Brain microvascular endothelial cell (primary cell): ENCODE measurements at regions not wholly inside any gene's neighbourhood (a gene's known extent, or its start where the extent isn't known, plus 50 kb on each side); places are given as distances from the start of the nearest gene placed in this dataset.

Source experiments
- DNase-seq: peaks from one replicate; pipeline ENCODE4 v3.0.0-alpha.2; 2020
- H3K27ac ChIP-seq: fragments of 250-450 bp; sonication (Bioruptor Pico); 2 replicates; pipeline ENCODE4 v1.5.1; 2020; ENCODE audit warnings: mild to moderate bottlenecking, moderate library complexity
- H3K27me3 ChIP-seq: fragments of 250-450 bp; sonication (Bioruptor Pico); replicated peaks from 2 replicates; pipeline ENCODE4 v1.5.1; 2020; ENCODE audit warnings: mild to moderate bottlenecking
- H3K36me3 ChIP-seq: fragments of 250-450 bp; sonication (Bioruptor Pico); replicated peaks from 2 replicates; pipeline ENCODE4 v1.5.1; 2020; ENCODE audit warnings: mild to moderate bottlenecking
- H3K4me3 ChIP-seq: 2 replicates; pipeline ENCODE4 v1.5.1; 2011; ENCODE audit warnings: low read depth, mild to moderate bottlenecking, control low read depth, low read length, moderate library complexity
- CTCF ChIP-seq: IDR thresholded peaks from 2 replicates; pipeline ENCODE4 v1.5.1; 2011; ENCODE audit warnings: low read depth, mild to moderate bottlenecking, moderate library complexity, low read length, control low read depth, inconsistent platforms; ENCODE audit errors: missing control alignments
- in situ Hi-C: cut with HindIII; loops from 2 replicates; pipeline ENCODE4 v1.10.0; 2017; ENCODE audit warnings: low sequenced_read_pairs, low pct_ligation_motif_present

DNA sequence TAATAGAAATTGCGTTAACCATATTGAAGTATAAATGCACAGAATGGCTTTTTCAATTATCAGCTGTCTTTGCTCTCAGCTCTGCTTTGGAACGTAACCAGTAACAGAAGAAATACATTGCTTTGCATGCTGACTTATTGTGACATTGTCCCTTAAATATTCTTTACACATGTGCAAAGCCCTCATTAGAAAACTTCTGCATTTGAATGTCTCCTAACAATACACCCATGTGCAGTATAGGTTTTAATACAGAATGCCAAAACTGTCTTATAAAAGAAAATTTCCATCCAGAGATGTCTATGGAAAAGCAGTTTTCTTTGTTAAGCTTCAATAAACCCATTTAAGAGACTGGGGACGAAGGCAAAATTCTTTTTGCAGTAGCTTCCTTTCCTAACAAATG lies 560.3 kb upstream of the CHORDC1 start:
- Histone ChIP-seq H3K27me3 (no peaks in the 10 kb centered on the region), H3K36me3 (no peaks in the 10 kb centered on the region), H3K4me3 (no peak overlapping the region), H3K27ac (no peak overlapping the region)
- DNase-seq: no peak
- no peak for TF ChIP-seq CTCF
- in situ Hi-C loops: no loop called here

GRCh38 chr11:90779098-90779497 lies 556.2 kb upstream of the CHORDC1 start:
- in situ Hi-C loops: no loop called here
- no peaks in the 10 kb centered on the region for H3K36me3 ChIP-seq
- no peak for TF ChIP-seq CTCF
- H3K4me3 ChIP-seq: no peak overlapping the region
- no peaks in the 10 kb centered on the region for H3K27me3 ChIP-seq
- H3K27ac ChIP-seq: no peak overlapping the region
- DNase-seq: no peak

DNA sequence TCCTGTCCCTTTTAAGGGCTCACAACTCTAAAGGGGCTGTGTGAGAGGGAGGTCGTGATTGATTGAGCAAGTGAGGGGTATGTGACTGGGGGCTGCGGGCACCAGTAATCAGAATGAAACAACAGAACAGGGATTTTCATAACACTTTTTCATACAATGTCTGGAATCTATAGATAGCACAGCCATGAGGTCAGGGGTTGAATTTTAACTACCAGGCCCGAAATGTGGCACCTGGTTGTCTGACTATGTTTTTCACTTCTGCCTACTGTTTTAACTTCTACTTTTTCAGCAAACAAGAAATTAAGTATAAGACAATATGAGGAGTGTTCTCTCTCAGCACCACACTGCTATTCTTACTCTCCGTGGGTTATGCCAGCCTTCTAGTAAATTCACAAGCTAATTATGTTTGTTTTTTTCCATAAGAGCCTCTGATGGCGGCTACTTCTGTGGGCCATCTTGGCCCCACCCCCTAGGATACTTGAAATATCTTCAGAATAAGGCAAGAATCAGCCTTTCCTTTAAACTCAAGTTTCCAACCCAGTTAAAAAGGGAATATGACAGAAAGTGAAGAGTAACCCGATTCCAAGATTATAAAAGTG lies 552.8 kb upstream of the CHORDC1 start:
- in situ Hi-C loops: no loop called here
- no peak for DNase-seq
- no peak overlapping the region for H3K4me3 ChIP-seq
- TF ChIP-seq CTCF: no peak
- no peaks in the 10 kb centered on the region for H3K36me3 ChIP-seq
- no peaks in the 10 kb centered on the region for H3K27me3 ChIP-seq
- no peak overlapping the region for H3K27ac ChIP-seq

DNA sequence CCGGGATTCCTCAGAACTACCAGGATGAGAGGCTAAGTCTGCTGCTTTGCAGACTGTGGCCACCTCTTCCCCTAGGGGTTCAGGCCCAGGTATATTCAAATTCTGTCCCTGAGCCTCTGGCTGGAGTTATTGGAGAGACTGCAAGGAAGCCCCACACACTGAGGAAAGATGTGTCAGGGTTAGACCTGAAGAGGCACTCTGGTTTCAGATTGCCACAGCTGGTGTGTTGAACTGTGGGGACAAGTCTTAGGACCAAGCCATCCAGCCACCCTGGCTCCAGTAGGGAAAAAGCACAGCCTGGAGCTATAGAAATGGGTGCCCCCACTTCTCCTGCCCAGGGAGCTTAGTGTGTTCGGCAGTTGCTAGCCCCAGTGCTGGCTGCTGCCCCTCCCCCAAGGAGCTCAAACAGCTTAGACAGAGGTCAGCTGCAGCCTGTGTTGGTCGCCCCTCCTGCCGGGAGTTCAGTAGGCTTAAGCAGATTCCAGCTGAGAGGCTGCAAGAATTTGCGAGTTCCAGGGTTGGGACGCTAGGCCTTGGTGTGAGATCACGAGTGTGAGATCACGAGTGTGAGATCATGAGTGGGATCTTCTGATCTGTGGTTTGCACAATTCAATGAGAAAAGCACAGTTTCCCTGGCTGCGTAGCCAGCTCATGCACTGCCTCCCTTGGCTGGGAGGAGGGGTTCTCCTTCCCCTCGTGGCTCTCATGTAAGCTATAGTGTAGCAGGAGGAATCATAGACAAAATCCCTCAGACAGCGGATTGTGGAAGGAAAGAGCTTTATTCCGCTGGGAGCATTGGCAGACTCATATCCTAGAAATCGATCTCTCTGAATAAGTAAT lies 552.1 kb upstream of the CHORDC1 start:
- Histone ChIP-seq H3K36me3 (no peaks in the 10 kb centered on the region), H3K27me3 (no peaks in the 10 kb centered on the region), H3K4me3 (no peak overlapping the region), H3K27ac (no peak overlapping the region)
- in situ Hi-C loops: no loop called here
- no peak for TF ChIP-seq CTCF
- DNase-seq: no peak

DNA sequence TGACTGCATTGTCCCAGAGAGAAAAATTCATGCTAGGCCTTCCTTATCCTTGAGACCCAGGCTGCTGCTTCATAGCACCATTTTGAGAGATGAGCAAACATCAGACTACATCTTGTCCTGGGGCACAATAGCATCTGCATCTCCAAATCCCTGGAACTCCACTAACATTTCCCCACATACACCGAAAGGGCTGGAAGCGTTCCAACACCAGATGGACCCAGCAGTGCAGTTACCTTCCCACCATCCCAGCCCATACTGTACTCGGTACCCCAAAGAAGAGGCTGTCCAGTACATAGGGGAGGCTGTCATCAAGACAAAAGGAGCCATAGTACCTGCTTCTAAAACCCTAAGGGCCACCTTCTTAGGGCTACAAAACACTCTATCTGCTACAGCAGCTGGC lies 547.2 kb upstream of the CHORDC1 start:
- no peak overlapping the region for H3K4me3 ChIP-seq
- no peak for TF ChIP-seq CTCF
- in situ Hi-C loops: no loop called here
- no peak overlapping the region for H3K27ac ChIP-seq
- DNase-seq: no peak
- H3K27me3 ChIP-seq: no peaks in the 10 kb centered on the region
- no peaks in the 10 kb centered on the region for H3K36me3 ChIP-seq
